ENCODE measurements at regions not wholly inside any gene's neighbourhood (a gene's known extent, or its start where the extent isn't known, plus 50 kb on each side); places are given as distances from the start of the nearest gene placed in this dataset.
"Not testable (repeated sequence)": the region's sequence is repeated elsewhere in the genome, so short reads cannot be mapped to it uniquely, and the experiment has no call there.

DNA sequence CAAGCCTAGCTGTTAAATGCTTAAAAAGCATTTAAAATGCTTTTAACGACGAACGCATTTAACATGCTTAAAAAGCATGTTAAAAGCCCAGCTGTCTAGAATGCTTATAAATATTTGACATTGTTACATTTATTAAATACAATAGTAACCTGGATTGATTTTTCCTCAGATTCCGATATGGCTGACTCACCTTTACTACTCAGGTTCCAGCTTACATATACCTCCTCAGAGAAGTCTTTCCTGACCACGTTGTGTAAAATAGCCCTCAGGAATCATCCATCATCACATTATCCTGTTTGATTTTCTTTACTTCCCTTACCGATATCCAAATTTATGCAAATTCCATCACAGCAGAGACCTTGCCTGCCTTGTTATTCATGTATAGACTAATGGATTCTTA, 51.4 kb downstream of the SLC41A2 start:
- ChIA-PET POLR2A (no interaction called here), CTCF (no interaction called here)
- no peak for ATAC-seq (ENCODE audit: low read depth)

DNA sequence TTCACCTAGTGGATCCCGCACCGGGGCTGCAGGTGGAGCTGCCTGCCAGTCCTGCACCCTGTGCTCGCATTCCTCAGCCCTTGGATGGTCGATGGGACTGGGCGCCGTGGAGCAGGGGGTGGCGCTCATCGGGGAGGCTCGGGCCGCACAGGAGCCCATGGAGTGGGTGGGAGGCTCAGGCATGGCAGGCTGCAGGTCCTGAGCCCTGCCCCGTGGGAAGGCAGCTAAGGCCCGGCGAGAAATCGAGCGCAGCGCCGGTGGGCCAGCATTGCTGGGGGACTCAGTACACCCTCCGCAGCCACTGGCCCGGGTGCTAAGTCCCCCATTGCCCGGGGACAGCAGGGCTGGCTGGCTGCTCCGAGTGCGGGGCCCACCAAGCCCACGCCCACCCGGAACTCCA, 52.6 kb downstream of the SLC41A2 start:
- H3K4me1 Mint-ChIP-seq; H3K9me3 Mint-ChIP-seq; CTCF ChIA-PET; H3K27ac Mint-ChIP-seq; H3K4me3 Mint-ChIP-seq; DNase-seq; H3K27me3 Mint-ChIP-seq; H3K36me3 Mint-ChIP-seq (ENCODE audit: low read depth); ATAC-seq (ENCODE audit: low read depth); intact Hi-C loops (cut with micrococcal nuclease); POLR2A ChIA-PET: not testable (repeated sequence)

More for the DNA sequence above, 51.4 kb downstream of the SLC41A2 start:
- Mint-ChIP-seq H3K27me3 (no peaks in the 10 kb centered on the region), H3K4me3 (no peak overlapping the region), H3K9me3 (no peaks in the 10 kb centered on the region), H3K4me1 (no peaks in the 10 kb centered on the region), H3K27ac (no peak overlapping the region), H3K36me3 (ENCODE audit: low read depth) (no peaks in the 10 kb centered on the region)
- intact Hi-C loops (cut with micrococcal nuclease) = no loop called here
- DNase-seq = no peak
- TF ChIP-seq, protein P1, sequence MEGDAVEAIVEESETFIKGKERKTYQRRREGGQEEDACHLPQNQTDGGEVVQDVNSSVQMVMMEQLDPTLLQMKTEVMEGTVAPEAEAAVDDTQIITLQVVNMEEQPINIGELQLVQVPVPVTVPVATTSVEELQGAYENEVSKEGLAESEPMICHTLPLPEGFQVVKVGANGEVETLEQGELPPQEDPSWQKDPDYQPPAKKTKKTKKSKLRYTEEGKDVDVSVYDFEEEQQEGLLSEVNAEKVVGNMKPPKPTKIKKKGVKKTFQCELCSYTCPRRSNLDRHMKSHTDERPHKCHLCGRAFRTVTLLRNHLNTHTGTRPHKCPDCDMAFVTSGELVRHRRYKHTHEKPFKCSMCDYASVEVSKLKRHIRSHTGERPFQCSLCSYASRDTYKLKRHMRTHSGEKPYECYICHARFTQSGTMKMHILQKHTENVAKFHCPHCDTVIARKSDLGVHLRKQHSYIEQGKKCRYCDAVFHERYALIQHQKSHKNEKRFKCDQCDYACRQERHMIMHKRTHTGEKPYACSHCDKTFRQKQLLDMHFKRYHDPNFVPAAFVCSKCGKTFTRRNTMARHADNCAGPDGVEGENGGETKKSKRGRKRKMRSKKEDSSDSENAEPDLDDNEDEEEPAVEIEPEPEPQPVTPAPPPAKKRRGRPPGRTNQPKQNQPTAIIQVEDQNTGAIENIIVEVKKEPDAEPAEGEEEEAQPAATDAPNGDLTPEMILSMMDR (IDR thresholded peaks at IDR 0.05) = no peak

DNA sequence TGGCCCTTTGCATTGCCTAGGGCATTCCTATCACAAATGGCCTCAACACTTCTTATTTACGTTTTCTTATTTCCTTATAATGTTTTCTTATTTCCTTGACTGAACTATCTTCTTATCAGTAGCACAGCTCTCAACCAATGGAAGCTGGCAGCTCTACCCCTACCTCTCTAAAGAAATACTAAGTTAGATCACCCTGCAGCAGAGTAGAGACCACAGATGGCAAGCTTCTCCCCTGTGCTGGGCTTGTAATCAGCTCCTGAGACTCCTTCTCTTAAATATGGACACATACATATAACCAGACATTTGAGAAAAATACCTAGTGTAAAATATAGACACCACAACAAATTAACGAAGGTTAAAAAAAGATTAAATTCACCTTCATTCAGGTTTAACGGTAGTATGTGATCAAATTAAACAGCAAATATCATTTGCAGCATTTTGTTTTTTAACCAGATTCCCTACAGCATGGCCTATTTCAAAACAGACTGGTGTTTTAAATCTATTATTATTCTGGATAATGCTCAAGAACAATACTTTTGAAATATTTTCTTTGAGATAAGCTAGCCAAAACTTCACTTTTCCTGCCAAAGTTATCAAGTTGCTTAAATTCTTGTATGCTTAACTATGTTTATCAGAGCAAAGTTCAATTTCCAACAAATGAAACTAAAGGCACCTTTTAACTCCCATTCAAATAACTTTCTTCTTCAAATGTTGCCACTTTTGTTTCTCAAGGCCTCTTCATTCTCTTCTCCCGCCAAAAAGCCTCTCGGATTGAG, 54.3 kb downstream of the SLC41A2 start:
- no peak overlapping the region for H3K4me3 Mint-ChIP-seq
- ChIA-PET CTCF (no interaction called here), POLR2A (no interaction called here)
- no peak for ATAC-seq (ENCODE audit: low read depth)
- H3K9me3 Mint-ChIP-seq = no peaks in the 10 kb centered on the region
- no peaks in the 10 kb centered on the region for H3K4me1 Mint-ChIP-seq
- TF ChIP-seq, protein P1 (IDR thresholded peaks at IDR 0.05) = no peak
- H3K27me3 Mint-ChIP-seq = no peaks in the 10 kb centered on the region
- intact Hi-C loops (cut with micrococcal nuclease) = no loop called here
- H3K27ac Mint-ChIP-seq = no peak overlapping the region
- no peaks in the 10 kb centered on the region for H3K36me3 Mint-ChIP-seq (ENCODE audit: low read depth)
- no peak for DNase-seq

DNA sequence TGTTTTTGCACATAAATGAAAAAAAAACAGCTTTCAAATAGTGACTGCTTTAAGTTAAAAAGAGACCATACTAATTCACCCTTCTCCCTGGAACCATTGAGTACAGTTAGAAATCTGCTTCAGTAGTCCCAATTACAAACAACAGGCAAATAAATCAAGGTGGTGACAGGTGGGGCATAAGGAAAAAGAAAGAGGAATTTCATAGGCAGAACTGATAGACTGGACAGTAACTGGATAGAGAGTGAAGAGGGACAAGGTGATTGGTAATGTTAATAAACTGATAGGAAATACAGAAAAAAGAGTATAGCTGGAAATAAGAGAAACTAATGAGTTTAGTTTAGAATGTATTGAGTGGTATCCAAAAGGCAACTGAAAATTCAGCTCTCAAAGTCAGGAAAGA, 56.0 kb downstream of the SLC41A2 start:
- Mint-ChIP-seq H3K27ac (no peak overlapping the region), H3K9me3 (peaks cover 2% of the 10 kb centered on the region), H3K4me3 (no peak overlapping the region), H3K4me1 (no peaks in the 10 kb centered on the region), H3K27me3 (no peaks in the 10 kb centered on the region), H3K36me3 (ENCODE audit: low read depth) (no peaks in the 10 kb centered on the region)
- CTCF ChIA-PET = interaction anchor here (0.6 to 1.0 kb wide), 2 partner anchors 702 to 1423 kb away, joined by 3 to 5 read pairs; no protein-coding TSS in a partner anchor
- TF ChIP-seq, protein P1 (IDR thresholded peaks at IDR 0.05) = no peak
- POLR2A ChIA-PET = no interaction called here
- DNase-seq (no peak), ATAC-seq (ENCODE audit: low read depth) (no peak)
- intact Hi-C loops (cut with micrococcal nuclease) = no loop called here

DNA sequence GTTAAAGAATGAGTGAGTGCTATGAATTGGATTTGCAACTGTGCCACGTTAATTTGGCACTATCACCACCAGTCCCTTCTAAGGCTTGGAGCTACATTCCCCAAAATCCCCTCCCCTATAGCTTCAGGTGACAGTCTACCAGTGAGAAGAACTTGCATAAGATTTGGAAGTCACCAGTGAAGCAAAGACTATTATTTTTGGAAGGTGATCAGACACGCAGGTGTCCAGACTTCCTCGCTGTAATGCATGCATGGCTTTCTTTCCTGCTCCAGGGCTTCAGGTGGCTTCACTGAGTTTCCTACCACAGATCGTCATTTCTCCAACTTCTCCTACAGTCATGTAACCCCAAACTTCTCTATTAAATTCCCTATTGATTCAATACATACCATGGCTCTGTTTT, 61.4 kb downstream of the SLC41A2 start:
- TF ChIP-seq, protein P1 (IDR thresholded peaks at IDR 0.05) = no peak
- H3K4me1 Mint-ChIP-seq = no peaks in the 10 kb centered on the region
- no peaks in the 10 kb centered on the region for H3K36me3 Mint-ChIP-seq (ENCODE audit: low read depth)
- CTCF ChIA-PET = no interaction called here
- H3K9me3 Mint-ChIP-seq = peaks cover 2% of the 10 kb centered on the region
- no peak for ATAC-seq (ENCODE audit: low read depth)
- no peak overlapping the region for H3K27ac Mint-ChIP-seq
- no peak for DNase-seq
- H3K4me3 Mint-ChIP-seq = no peak overlapping the region
- H3K27me3 Mint-ChIP-seq = no peaks in the 10 kb centered on the region
- intact Hi-C loops (cut with micrococcal nuclease) = no loop called here
- POLR2A ChIA-PET = no interaction called here

DNA sequence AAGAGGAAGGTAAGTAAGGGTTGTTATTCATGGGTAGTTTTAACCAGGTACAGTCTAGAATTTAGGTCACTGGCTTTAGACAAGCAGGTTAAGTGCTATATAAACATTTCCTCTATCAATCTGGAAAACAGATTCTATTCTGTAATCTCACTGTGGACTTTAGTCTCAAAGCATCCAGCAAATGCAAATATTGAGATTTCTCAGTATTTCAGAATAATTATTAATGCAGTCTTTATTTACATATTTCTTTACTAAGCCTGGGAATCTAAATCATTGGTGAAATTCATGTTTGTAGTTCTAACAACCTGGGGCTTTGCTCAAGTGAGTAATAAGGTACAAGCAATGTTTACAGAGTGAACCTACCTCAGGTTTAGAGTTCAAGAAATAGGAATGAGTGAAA, 61.9 kb downstream of the SLC41A2 start:
- no peaks in the 10 kb centered on the region for H3K4me1 Mint-ChIP-seq
- intact Hi-C loops (cut with micrococcal nuclease) = no loop called here
- no peak overlapping the region for H3K4me3 Mint-ChIP-seq
- H3K9me3 Mint-ChIP-seq = peaks cover 2% of the 10 kb centered on the region
- no peak overlapping the region for H3K27ac Mint-ChIP-seq
- ATAC-seq (ENCODE audit: low read depth) (no peak), DNase-seq (no peak)
- H3K27me3 Mint-ChIP-seq = no peaks in the 10 kb centered on the region
- CTCF ChIA-PET = no interaction called here
- POLR2A ChIA-PET = no interaction called here
- TF ChIP-seq, protein P1 (IDR thresholded peaks at IDR 0.05) = no peak
- no peaks in the 10 kb centered on the region for H3K36me3 Mint-ChIP-seq (ENCODE audit: low read depth)

All from activated B cell treated with CpG ODN at 0.5 μM for 24 hours (primary cell).